HS-27A (cell line): ENCODE measurements at regions not wholly inside any gene's neighbourhood (a gene's known extent, or its start where the extent isn't known, plus 50 kb on each side); places are given as distances from the start of the nearest gene placed in this dataset.
"Not testable (repeated sequence)": the region's sequence is repeated elsewhere in the genome, so short reads cannot be mapped to it uniquely, and the experiment has no call there.

ENCODE experiments used
- DNase-seq: peaks from one replicate; pipeline ENCODE4 v3.0.0-alpha.2; 2012; ENCODE audit warnings: low read depth, missing footprints

DNA sequence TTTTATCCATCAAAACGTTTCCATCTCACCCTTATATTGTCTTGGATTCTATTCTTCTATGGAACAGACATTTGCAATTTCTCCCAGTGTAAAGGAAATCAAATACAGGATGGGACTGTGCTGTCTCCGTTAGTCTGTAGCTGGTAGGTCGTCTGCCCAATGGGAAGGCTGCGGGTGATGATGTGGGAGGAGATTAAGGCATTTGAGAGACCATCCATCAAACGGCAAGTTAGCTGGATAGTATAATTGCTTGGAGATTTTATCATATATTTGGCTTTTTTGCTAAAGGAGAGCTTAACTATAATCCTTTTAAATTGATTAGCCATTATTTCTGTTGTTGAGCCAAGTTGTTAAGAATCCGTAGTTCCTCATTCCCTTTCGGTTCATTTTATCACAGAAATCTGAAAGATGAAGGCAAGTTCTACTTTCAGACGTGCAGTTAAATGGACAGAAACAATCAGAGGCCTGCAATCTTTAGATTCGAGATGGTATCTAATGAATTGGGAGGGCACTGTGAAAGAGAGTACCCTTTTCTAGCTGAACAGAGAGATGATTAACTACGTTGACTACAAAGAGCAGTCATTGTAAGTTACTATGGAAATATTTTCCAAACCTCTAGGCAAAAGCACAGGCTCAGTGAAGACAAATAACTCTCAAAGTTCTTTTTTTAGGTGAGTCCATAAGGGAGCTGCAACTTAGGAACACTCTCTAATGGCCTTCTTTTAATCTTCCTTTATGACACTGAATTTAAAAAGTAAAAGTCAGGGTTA lies 253.3 kb upstream of the KIAA1217 start:
- no peak for DNase-seq

DNA sequence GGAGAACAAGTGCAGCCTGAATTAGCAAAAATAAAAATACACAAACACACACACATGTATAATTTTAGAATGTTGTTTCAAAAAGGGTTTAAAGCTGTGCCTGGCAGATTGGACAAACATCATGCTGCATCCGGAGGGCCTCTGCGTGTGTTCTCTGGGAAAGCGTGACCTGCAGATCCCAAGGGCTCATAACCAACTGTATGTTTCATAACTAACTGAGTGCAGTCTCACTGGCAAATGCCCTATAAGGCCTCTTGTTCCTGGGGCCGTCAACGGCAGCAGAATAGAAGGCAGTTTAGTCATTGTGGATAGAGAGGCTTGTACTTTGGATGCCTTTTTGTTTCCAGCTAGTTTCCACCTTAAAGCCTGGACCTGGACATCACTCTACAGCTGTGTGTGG lies 243.8 kb upstream of the KIAA1217 start:
- no peak for DNase-seq

DNA sequence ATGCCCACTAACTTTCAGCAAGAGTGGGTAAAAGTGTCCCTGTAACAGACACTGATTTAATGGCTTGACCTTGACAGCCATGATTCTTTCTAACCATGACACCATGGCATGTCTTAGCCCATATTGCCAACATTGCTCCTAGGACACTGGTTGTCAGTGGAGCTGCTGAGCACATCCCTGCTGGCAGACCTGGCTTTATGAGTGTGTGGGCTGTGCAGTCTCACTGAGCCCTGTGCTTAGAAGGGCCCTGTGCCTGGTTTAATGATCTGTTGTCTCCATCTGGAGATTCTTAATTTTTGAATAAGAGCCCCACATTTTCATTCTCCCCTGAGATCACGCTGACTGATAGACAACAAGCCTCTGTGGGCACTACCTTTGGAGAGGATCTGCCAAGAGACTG lies 243.1 kb upstream of the KIAA1217 start:
- no peak for DNase-seq

DNA sequence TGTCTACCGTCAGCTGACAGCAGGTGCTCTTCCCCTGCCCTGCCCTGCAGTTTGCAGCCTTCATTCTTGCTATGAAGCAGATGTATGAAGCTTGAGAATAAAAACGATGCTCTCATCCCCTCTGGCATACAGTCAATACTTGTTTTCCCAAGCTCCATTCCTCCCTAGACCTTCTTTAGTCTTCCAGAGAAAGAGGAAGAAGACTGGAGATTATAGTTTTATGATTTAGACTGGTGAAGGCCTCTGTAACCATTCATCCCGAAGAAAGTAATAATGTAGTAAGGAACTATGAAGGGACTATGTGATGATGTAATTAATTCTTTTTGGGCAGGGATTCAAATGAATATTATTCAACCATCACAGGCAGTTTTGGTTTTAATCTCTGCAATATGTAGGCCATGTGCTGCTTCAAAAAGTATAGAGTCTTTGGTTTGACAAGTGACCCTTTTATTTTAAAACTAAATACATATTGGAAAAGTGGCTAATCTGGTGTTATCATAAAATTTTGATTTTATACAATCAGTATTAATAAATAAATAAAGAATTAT lies 242.4 kb upstream of the KIAA1217 start:
- DNase-seq = no peak

DNA sequence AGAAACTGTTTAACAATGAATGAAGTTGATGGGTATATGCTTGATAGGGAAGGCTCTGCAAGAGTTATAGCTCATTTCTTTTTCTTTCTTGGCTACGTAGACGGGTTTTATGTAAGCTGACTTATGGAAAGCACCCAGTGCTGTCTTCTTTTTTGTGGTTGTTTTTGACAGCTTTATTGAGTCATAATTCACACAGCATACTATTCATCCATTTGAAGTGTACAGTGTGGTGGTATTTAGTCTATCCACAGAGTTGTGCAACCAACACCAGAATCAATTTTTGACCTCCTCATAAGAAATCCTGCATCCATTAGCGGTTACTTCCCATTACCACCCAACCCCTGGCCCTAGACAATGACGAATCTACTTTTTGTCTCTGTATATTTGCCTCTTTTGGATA lies 240.6 kb upstream of the KIAA1217 start:
- DNase-seq = no peak

GRCh38 chr10:23974746-23975272 lies 234.1 kb upstream of the KIAA1217 start:
- no peak for DNase-seq

DNA sequence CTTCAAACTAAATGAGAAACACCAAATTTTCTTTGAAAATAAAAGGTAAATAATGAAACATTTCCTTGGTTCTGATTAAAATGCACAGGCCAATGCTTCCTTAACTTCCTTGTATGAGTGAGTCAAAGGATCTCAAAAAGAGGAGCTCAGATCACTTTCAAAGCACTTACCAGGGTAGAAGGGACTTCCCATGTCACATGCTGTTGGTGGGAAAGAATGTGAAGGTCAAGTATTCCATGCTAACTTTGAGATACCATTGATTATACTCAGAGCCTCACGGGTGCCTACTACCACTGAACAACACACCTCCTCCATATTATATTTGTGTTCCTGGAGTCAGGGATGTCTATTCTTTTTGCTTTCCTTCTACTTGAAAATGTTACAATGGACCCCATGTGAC lies 233.5 kb upstream of the KIAA1217 start:
- DNase-seq = no peak

DNA sequence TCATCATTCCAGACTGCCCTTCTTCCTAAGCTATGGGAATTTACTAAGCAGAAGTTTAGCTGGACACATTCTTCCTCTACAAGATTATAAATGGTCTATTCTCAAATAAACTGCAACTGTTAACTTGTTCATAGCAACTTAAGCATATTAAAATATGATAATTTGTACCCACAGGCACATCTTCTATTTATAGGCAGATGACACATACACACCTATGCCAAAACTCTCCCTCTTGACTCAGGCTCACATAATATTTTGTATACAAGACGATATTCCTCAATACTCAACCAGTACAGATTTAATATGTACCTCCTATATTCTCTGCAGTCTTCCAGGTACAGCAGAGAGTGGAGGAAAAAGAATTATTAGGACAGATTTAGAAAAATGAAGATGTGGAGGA lies 232.7 kb upstream of the KIAA1217 start:
- no peak for DNase-seq

GRCh38 chr10:23978317-23978716 lies 230.6 kb upstream of the KIAA1217 start:
- DNase-seq = no peak

- DNase-seq = no peak
Measured at GRCh38 chr10:23980094-23980493, 228.8 kb upstream of the KIAA1217 start.

DNA sequence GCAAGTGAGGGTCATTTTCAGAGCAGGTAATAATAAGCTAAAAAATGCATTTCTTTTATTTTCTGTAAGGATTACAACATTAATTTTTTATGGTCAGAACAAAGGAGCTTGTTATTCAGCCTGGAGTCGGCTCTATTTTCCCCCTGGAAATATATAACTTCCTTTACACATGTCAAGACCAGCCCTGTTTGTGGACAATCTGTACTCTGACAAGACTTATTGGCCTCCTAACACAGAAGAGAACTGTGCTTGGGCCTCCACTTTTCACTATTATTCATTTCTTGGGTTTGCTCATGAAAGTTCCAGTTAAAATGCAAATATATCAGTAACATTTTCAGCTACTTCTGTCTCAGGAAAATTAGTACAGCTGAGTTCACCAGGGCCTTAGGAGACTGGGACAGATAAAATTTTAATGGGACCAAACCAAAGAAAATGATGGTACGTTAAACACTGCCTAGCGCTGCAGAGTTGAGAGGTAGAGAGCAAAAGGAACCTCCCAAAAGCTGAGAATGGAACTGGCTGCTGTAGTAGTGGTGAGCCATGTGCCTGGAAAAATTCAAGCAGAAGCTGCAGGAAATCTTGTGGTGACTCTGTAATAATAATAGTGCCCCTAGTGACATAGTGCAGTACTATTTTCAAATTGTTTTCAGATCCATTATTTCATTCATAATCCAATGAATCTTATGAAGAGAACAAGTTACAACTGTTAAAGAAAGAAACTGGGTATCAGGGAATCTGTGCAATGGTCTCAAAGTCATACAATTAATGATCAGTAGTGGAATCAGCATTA lies 227.2 kb upstream of the KIAA1217 start:
- no peak for DNase-seq

- DNase-seq = not testable (repeated sequence)
Measured at GRCh38 chr10:23984405-23984804, 224.5 kb upstream of the KIAA1217 start.

- DNase-seq = no peak
Measured at GRCh38 chr10:23988006-23988405, 220.9 kb upstream of the KIAA1217 start.

DNA sequence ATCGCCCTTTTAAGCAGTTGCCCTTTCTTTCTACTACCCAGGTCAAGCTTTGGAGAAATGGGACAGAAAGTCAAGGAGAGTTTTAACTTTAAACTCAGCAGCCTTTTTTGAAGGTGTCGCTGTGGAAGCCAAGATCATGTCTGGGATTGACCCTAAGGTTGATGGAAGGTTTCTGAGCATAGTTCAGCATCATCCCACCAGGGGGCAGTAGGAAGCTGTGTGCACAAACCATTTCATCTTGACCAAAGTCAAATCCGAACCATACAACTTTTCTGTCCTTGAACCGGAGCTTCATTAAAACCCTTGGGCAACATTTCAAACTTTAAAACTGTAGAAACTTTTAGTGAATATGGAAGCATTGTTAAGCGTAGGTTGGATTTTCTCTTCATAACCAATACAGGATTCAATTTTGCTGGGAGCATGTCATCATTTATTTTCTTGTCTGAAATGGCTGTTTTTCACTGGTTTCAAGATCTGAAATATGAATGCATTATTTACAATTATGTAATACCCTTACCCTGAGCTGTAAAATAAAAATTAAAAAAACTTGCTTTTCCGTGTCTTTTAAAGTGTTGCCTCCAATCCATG lies 214.4 kb upstream of the KIAA1217 start:
- peak; percentile 11 for DNase-seq

GRCh38 chr10:23999445-23999844 lies 209.5 kb upstream of the KIAA1217 start:
- DNase-seq = no peak

DNA sequence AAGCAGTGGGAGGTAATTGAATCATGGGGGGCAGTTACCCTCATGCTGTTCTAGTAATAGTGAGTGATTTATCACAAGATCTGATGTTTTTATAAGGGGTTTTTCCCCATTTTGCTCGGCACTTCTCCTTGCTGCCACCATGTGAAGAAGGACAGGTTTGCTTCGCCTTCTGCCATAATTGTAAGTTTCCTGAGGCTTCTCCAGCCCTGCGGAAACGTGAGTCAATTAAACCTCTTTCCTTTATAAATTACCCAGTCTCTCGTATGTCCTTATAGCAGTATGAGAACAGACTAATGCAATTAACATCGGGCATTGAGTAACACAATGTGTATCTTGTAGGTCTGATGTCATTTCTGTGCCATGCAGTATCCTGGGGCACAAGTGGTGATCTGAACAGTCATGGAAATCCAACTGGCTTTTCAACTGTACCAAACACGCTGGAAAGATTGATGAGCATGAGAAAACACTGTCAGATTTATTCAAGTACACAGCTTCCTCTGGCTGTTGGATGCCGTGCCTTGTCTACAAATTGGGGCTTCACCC lies 208.6 kb upstream of the KIAA1217 start:
- no peak for DNase-seq

DNA sequence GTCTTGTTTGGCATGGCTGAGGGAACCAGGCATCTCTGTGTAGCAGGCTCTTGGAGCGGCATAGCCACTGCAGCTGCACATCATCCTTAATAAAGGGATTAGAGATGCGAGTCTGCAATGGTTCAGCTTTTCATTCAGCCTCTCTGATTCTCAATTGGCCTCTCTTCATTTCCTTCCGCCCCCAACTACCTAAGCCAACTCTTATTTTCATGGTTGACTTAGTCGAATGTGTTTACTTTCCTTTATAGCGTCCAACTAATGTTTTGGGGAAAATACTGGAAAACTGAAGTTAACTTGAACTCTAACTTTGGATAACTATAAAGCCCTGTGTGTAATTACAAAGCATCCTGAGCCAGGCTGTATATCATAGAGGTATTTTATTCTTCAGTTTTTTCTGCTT lies 202.2 kb upstream of the KIAA1217 start:
- no peak for DNase-seq

GRCh38 chr10:24007359-24007758 lies 201.6 kb upstream of the KIAA1217 start:
- no peak for DNase-seq

DNA sequence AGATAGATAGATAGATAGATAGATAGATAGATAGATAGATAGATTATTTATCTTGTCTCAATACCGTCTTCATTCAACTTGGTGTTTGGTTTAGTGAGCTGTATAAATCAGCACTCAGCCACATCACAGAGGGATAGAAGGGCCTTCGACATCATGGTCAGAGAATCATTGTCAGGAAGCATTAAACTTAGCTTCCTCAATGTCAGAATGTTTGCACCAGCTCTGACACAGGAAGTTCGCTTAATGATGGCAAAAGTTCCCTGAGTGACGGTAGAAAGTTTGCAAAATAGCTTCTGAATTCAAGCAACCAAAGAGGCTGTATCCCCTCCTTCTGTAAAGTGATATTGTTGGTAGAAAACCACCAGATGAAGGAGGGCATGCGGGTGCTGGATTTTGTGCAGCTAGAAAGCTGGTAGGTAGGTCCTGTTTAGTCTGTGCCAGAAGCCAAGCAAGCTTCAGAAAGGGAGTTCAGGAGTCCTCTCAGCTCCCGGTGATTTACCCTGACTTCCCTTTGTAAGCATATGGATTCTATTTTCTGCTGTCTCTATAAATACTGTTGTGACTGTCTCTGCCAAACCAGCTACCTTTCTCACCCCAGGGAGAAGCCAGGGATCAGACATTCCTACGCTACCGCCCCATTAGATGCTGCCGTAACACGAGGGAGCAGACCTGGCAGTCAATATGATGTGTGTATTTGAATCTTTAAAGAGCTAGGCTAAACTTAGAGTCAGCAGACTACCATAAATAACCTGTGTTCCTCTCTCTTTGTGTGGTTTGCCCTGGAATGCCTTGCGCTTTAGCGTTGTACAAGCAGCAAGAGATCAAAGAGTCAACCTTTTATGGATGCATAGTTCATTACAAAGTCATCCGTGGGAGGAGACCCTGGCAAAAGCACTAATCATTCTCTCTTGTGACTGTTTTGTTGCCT lies 200.5 kb upstream of the KIAA1217 start:
- no peak for DNase-seq

DNA sequence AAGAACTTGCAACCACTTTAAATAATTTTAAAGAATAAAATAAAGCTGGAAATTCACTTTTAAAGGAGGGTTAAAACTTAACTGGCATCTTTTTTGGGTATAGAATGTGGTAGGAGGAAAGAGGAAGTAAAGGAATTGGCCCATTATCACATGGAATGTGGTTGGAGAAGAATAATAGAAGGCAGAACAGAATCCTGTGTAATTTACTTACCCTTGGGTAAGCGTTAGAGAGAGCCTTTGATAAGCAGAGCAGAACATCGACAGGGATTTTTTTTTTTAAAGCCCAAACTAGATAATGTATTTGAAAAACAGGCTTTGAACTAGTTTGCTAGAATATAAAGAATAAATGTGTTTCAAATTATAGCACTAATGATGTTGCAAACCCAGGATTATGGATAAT lies 199.8 kb upstream of the KIAA1217 start:
- no peak for DNase-seq

DNA sequence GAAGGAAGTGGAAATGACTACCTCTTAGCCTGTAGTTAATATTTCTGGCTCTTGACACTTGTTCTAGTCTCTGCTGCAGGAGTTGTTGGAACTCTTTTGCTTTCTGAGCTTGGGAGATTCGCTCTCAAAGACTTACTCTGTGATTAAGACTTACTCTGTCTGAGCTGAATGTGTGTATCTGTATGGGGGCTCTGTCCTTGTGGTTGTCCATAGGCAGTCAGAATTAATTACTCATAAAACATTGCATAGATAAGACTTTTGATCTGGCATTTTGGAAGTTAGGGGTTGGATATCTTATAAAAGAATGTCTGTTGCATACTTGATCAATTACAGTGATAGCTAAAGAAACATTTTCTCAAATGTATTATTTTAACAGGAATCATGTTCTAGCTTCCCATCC lies 199.2 kb upstream of the KIAA1217 start:
- DNase-seq = no peak
